SK-N-SH treated with all-trans-retinoic acid at 6 μM for 48 hours (cell line): ENCODE measurements at regions not wholly inside any gene's neighbourhood (a gene's known extent, or its start where the extent isn't known, plus 50 kb on each side); places are given as distances from the start of the nearest gene placed in this dataset.

ENCODE experiments used
- BACH2 ChIP-seq: fragments of 250-450 bp; sonication (Bioruptor Pico); IDR thresholded peaks from 2 replicates; pipeline ENCODE4 v1.9.0; 2021; ENCODE audit warnings: mild to moderate bottlenecking, borderline replicate concordance
- GLIS3 ChIP-seq: fragments of 250-450 bp; sonication (Bioruptor Pico); IDR thresholded peaks from 2 replicates; pipeline ENCODE4 v1.5.0; 2020; ENCODE audit warnings: mild to moderate bottlenecking, moderate library complexity
- ZFP30 ChIP-seq: fragments of 450-650 bp; formaldehyde crosslinking; IDR thresholded peaks from 2 replicates; pipeline ENCODE4 v1.5.0; 2022; ENCODE audit warnings: mild to moderate bottlenecking, moderate library complexity
- ZNF70 ChIP-seq: fragments of 450-650 bp; formaldehyde crosslinking; IDR thresholded peaks from 2 replicates; pipeline ENCODE4 v1.5.0; 2020; ENCODE audit warnings: mild to moderate bottlenecking, moderate library complexity
- TF ChIP-seq, protein P1 (sequence below): fragments of 250-450 bp; sonication (Bioruptor Pico); IDR thresholded peaks from 2 replicates; pipeline ENCODE4 v1.8.0; 2020; ENCODE audit warnings: mild to moderate bottlenecking, moderate library complexity, borderline replicate concordance

DNA sequence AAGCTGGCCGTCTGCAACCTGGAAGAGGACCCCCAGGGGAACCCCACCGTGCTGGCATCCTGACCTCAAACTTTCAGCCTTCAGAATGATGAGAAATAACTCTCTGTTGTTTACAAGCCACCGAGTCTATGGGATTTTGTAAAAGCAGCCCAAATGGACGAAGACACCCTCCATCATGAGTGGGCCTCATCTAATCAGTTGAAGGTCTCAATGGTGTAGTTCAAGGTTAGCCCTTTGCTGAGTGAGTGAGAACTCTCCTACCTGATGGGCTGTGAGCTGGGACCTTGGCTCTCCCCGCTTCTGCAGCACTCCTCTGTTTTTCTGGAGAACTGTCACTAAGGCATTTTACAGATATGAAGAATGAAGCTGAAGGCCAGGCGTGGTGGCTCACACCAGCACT is 325.9 kb upstream of the TNRC6C start:
- no peak for TF ChIP-seq GLIS3 (CRISPR knock-in tag)
- TF ChIP-seq ZNF70, result no peak
- TF ChIP-seq, protein P1, sequence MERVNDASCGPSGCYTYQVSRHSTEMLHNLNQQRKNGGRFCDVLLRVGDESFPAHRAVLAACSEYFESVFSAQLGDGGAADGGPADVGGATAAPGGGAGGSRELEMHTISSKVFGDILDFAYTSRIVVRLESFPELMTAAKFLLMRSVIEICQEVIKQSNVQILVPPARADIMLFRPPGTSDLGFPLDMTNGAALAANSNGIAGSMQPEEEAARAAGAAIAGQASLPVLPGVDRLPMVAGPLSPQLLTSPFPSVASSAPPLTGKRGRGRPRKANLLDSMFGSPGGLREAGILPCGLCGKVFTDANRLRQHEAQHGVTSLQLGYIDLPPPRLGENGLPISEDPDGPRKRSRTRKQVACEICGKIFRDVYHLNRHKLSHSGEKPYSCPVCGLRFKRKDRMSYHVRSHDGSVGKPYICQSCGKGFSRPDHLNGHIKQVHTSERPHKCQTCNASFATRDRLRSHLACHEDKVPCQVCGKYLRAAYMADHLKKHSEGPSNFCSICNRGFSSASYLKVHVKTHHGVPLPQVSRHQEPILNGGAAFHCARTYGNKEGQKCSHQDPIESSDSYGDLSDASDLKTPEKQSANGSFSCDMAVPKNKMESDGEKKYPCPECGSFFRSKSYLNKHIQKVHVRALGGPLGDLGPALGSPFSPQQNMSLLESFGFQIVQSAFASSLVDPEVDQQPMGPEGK, result no peak
- TF ChIP-seq ZFP30 (CRISPR knock-in tag), result no peak
- no peak for TF ChIP-seq BACH2 (CRISPR knock-in tag)
